ENCODE measurements at regions not wholly inside any gene's neighbourhood (a gene's known extent, or its start where the extent isn't known, plus 50 kb on each side); places are given as distances from the start of the nearest gene placed in this dataset.

DNA sequence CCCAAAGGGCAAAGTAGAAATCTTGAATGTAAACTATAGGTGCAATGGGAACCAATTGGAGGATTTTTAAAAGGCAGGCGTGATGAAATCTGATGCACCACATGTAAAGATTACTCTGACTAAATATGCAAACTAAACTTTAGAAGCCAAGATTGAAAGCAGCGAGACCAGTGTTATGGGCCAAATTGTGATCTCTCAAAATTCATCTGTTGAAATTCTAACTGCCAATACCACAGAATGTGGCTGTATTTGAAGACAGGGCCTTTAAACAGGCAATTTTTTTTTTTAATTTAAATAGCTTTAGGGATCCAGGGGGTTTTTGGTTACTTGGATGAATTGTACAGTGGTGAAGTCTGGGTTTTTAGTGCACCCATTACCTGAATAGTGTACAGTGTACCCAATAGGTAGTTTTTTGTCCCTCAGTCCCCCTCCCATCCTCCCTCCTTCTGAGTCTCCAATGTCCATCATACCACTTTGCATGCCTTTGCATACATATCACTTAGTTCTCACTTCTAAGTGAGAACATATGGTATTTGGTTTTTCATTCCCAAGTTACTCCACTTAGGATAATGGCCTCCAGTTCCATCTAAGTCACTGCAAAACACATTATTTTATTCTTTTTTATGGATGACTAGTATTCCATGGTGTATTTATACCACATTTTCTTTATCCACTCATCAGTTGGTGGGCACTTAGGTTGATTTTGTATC, 69.7 kb downstream of the DRD1 start:
- H3K27ac ChIP-seq: no peak overlapping the region
- 7 to 100% (median 86%) methylated on average over 1 to 2 of the region's 2 CpGs; no CpG with 5 or more reads in 1 of the 10 experiments for WGBS, 10 experiments
- no peaks in the 10 kb centered on the region for H3K4me1 ChIP-seq (replicated peaks in 1 of 2)
- in situ Hi-C loops (cut with MboI; ENCODE audit: low pct_unique_long_range_greater_than_20kb in 2 of 9, low sequenced_read_pairs in 9 of 9, unreplicated experiment in 9 of 9): no loop called here
- peak in 1 of 8 experiments; percentile 20 for ATAC-seq (replicated peaks in 6 of 8)
- H3K4me3 ChIP-seq: no peak overlapping the region

DNA sequence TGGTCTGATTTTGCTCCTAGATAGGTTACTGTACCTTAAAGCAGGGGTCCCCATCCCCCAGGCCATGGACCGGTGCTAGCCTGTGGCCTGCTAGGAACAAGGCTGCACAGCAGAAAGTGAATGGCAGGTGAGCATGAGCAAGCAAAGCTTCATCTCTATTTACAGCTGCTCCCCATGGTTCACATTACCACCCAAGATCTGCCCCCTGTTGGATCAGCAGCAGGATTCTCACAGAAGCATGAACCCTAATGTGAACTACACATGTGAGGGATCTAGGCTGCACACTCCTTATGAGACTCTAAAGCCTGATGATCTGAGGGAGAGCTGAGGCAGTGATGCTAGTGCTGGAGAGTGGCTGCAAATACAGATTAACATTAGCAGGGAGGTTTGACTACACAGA, 78.1 kb downstream of the DRD1 start:
- ATAC-seq (replicated peaks in 6 of 8): no peak
- no peaks in the 10 kb centered on the region for H3K4me1 ChIP-seq (replicated peaks in 1 of 2)
- 20 to 100% (median 83%) methylated on average over 1 of the region's 1 CpG; no CpG with 5 or more reads in 4 of the 10 experiments for WGBS, 10 experiments
- in situ Hi-C loops (cut with MboI; ENCODE audit: low pct_unique_long_range_greater_than_20kb in 2 of 9, low sequenced_read_pairs in 9 of 9, unreplicated experiment in 9 of 9): no loop called here
- H3K4me3 ChIP-seq: no peak overlapping the region
- H3K27ac ChIP-seq: no peak overlapping the region

GRCh38 chr5:175363300-175363699, 80.7 kb downstream of the DRD1 start:
- ATAC-seq (replicated peaks in 6 of 8): no peak
- in situ Hi-C loops (cut with MboI; ENCODE audit: low pct_unique_long_range_greater_than_20kb in 2 of 9, low sequenced_read_pairs in 9 of 9, unreplicated experiment in 9 of 9): no loop called here
- Histone ChIP-seq H3K27ac (no peak overlapping the region), H3K4me3 (no peak overlapping the region), H3K4me1 (replicated peaks in 1 of 2) (no peaks in the 10 kb centered on the region)
- WGBS, 10 experiments: 0 to 80% (median 75%) methylated on average over 1 to 5 of the region's 5 CpGs; no CpG with 5 or more reads in 4 of the 10 experiments

- Histone ChIP-seq H3K4me1 (replicated peaks in 1 of 2) (no peaks in the 10 kb centered on the region), H3K27ac (no peak overlapping the region), H3K4me3 (no peak overlapping the region)
- 83 to 100% (median 94%) methylated on average over 1 of the region's 1 CpG; no CpG with 5 or more reads in 6 of the 10 experiments for WGBS, 10 experiments
- no peak for ATAC-seq (replicated peaks in 6 of 8)
- in situ Hi-C loops (cut with MboI; ENCODE audit: low pct_unique_long_range_greater_than_20kb in 2 of 9, low sequenced_read_pairs in 9 of 9, unreplicated experiment in 9 of 9): no loop called here
Measured at GRCh38 chr5:175357995-175358394, 86.0 kb downstream of the DRD1 start.

- in situ Hi-C loops (cut with MboI; ENCODE audit: low pct_unique_long_range_greater_than_20kb in 2 of 9, low sequenced_read_pairs in 9 of 9, unreplicated experiment in 9 of 9): no loop called here
- Histone ChIP-seq H3K4me1 (replicated peaks in 1 of 2) (no peaks in the 10 kb centered on the region), H3K27ac (no peak overlapping the region), H3K4me3 (no peak overlapping the region)
- ATAC-seq (replicated peaks in 6 of 8): no peak
- WGBS, 10 experiments: 0 to 87% (median 60%) methylated on average over 1 to 8 of the region's 10 CpGs; no CpG with 5 or more reads in 1 of the 10 experiments
Measured at GRCh38 chr5:175356428-175356827, 87.6 kb downstream of the DRD1 start.

DNA sequence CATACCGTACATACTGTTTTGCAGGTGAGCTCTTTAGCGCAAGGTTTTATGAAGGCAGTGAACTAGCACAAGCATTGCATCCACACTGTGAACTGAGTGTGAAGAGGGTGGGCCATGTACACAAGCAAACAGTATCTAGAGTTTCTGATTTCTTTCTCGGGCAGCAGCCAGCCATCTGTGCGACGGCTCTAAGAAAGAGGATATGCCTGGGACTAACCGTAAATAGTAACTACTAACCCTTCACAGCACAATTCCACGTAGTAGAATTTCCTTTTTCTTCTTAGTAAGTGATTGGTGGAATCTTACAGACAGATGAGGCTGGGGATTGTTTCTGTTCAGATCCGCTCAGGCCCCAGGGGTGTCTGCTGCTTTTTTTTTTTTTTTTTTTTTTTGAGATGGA, 89.0 kb downstream of the DRD1 start:
- Histone ChIP-seq H3K4me1 (replicated peaks in 1 of 2) (no peaks in the 10 kb centered on the region), H3K27ac (no peak overlapping the region), H3K4me3 (no peak overlapping the region)
- in situ Hi-C loops (cut with MboI; ENCODE audit: low pct_unique_long_range_greater_than_20kb in 2 of 9, low sequenced_read_pairs in 9 of 9, unreplicated experiment in 9 of 9): no loop called here
- peak in 1 of 8 experiments; percentile 52 for ATAC-seq (replicated peaks in 6 of 8)
- 16 to 100% (median 43%) methylated on average over 1 to 8 of the region's 8 CpGs; no CpG with 5 or more reads in 3 of the 10 experiments for WGBS, 10 experiments

DNA sequence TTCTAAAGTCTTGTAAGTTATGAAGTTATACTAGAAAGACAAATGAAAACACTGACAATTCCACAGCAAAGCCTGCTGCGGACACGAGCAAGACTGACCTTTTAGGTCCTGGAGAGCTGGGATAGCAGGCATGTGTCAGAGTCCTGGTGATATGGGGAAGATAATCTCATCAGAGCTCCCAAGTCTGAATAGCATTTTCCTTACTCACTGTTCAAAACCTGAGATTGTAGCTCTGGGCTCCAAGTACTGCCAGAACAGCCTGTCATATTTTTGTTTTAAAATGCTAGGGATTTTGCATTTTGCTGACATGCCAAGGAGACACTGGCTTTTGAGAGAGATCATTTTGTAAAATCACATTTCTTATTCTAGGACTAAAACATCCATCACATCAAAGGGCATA, 90.1 kb downstream of the DRD1 start:
- Histone ChIP-seq H3K4me1 (replicated peaks in 1 of 2) (no peaks in the 10 kb centered on the region), H3K4me3 (no peak overlapping the region), H3K27ac (no peak overlapping the region)
- in situ Hi-C loops (cut with MboI; ENCODE audit: low pct_unique_long_range_greater_than_20kb in 2 of 9, low sequenced_read_pairs in 9 of 9, unreplicated experiment in 9 of 9): no loop called here
- WGBS, 10 experiments: 13 to 93% (median 80%) methylated on average over 1 to 2 of the region's 2 CpGs; no CpG with 5 or more reads in 4 of the 10 experiments
- no peak for ATAC-seq (replicated peaks in 6 of 8)

GRCh38 chr5:175351897-175352590, 91.9 kb downstream of the DRD1 start:
- Histone ChIP-seq H3K4me3 (no peak overlapping the region), H3K27ac (no peak overlapping the region), H3K4me1 (replicated peaks in 1 of 2) (peaks cover 0 to 5% of the 10 kb centered on the region in 2 donors)
- in situ Hi-C loops (cut with MboI; ENCODE audit: low pct_unique_long_range_greater_than_20kb in 2 of 9, low sequenced_read_pairs in 9 of 9, unreplicated experiment in 9 of 9): no loop called here
- WGBS, 10 experiments: 0 to 87% (median 71%) methylated on average over 1 to 7 of the region's 7 CpGs; no CpG with 5 or more reads in 2 of the 10 experiments
- ATAC-seq (replicated peaks in 6 of 8): peak in 4 of 8 experiments; percentile 43 to 95 (median 92)

GRCh38 chr5:175351126-175351525, 92.9 kb downstream of the DRD1 start:
- Histone ChIP-seq H3K4me3 (no peak overlapping the region), H3K4me1 (replicated peaks in 1 of 2) (peaks cover 3 to 11% of the 10 kb centered on the region in 2 donors), H3K27ac (no peak overlapping the region)
- WGBS, 10 experiments: 44 to 100% (median 87%) methylated on average over 1 to 4 of the region's 7 CpGs; no CpG with 5 or more reads in 4 of the 10 experiments
- in situ Hi-C loops (cut with MboI; ENCODE audit: low pct_unique_long_range_greater_than_20kb in 2 of 9, low sequenced_read_pairs in 9 of 9, unreplicated experiment in 9 of 9): no loop called here
- ATAC-seq (replicated peaks in 6 of 8): no peak

- no peak for ATAC-seq (replicated peaks in 6 of 8)
- no peak overlapping the region for H3K27ac ChIP-seq
- H3K4me1 ChIP-seq (replicated peaks in 1 of 2): peaks cover 3 to 11% of the 10 kb centered on the region in 2 donors
- WGBS, 10 experiments: 0 to 71% (median 43%) methylated on average over 1 of the region's 1 CpG; no CpG with 5 or more reads in 5 of the 10 experiments
- in situ Hi-C loops (cut with MboI; ENCODE audit: low pct_unique_long_range_greater_than_20kb in 2 of 9, low sequenced_read_pairs in 9 of 9, unreplicated experiment in 9 of 9): no loop called here
- no peak overlapping the region for H3K4me3 ChIP-seq
Measured at GRCh38 chr5:175347931-175348330, 96.1 kb downstream of the DRD1 start.

- H3K4me3 ChIP-seq: no peak overlapping the region
- in situ Hi-C loops (cut with MboI; ENCODE audit: low pct_unique_long_range_greater_than_20kb in 2 of 9, low sequenced_read_pairs in 9 of 9, unreplicated experiment in 9 of 9): no loop called here
- 0 to 25% (median 9%) methylated on average over 2 to 4 of the region's 5 CpGs; no CpG with 5 or more reads in 4 of the 10 experiments for WGBS, 10 experiments
- peaks cover 3 to 11% of the 10 kb centered on the region in 2 donors for H3K4me1 ChIP-seq (replicated peaks in 1 of 2)
- H3K27ac ChIP-seq: no peak overlapping the region
- peak in 7 of 8 experiments; percentile 10 to 94 (median 87) for ATAC-seq (replicated peaks in 6 of 8)
Measured at GRCh38 chr5:175347027-175347426, 97.0 kb downstream of the DRD1 start.

DNA sequence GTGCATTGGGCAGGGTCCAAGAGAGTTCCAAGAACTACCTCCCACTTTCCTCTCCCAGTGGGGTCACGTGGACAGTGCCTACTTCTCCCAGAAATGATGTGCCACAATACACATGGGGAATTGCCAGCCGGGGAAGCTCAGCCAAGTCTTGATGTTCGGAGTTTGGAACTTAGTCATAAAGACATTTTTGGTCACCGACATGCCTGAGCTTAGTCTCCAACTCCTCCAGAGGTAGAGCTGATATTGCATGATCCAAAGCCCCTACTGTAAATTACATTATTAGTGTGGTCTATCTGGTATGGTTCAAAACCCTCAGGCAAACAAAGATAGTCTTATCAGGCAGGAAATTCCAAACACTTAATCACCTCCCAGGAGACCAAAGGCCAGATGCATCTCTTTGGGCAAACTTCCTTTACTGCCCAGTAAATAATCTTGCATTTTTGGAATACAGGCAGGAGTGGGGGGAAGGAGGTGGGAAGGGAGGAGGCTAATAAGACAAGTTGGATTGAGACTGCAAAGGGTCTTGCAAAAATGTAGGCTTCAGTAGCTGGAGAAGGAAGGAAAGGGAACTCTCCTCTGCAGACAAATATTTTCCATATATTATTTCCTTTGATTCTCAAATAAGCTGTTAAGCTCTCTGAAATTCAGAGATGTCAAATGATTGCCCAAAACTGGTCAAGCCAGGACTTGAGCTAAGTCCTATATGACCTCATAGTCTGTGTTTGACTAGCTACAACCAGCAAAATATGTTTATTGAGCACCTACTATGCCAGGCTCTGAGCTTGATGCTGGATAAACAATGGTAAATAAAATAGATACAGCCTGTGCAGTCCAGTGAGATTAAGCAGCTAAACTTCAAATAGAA, 99.4 kb downstream of the DRD1 start:
- peaks cover 3 to 11% of the 10 kb centered on the region in 2 donors for H3K4me1 ChIP-seq (replicated peaks in 1 of 2)
- no peak for ATAC-seq (replicated peaks in 6 of 8)
- in situ Hi-C loops (cut with MboI; ENCODE audit: low pct_unique_long_range_greater_than_20kb in 2 of 9, low sequenced_read_pairs in 9 of 9, unreplicated experiment in 9 of 9): no loop called here
- H3K27ac ChIP-seq: no peak overlapping the region
- WGBS, 10 experiments: 0 to 100% (median 80%) methylated on average over 1 to 3 of the region's 4 CpGs; no CpG with 5 or more reads in 3 of the 10 experiments
- no peak overlapping the region for H3K4me3 ChIP-seq

- H3K4me1 ChIP-seq (replicated peaks in 1 of 2): peaks cover 3 to 11% of the 10 kb centered on the region in 2 donors
- H3K4me3 ChIP-seq: no peak overlapping the region
- in situ Hi-C loops (cut with MboI; ENCODE audit: low pct_unique_long_range_greater_than_20kb in 2 of 9, low sequenced_read_pairs in 9 of 9, unreplicated experiment in 9 of 9): no loop called here
- peak; percentile 58 to 99 (median 83) for ATAC-seq (replicated peaks in 6 of 8)
- WGBS, 10 experiments: 0 to 83% (median 38%) methylated on average over 1 to 2 of the region's 2 CpGs; no CpG with 5 or more reads in 3 of the 10 experiments
- H3K27ac ChIP-seq: no peak overlapping the region
Measured at GRCh38 chr5:175343308-175343707, 100.7 kb downstream of the DRD1 start.

Measured in motor neuron (in vitro differentiated cells).